ENCODE measurements at regions not wholly inside any gene's neighbourhood (a gene's known extent, or its start where the extent isn't known, plus 50 kb on each side); places are given as distances from the start of the nearest gene placed in this dataset.

- WGBS, 5 donors, result 25 to 38% (median 34%) methylated on average over 4 of the region's 4 CpGs
- Histone ChIP-seq H3K27me3 (no peaks in the 10 kb centered on the region), H3K4me1 (peaks cover 0 to 9% (median 0%) of the 10 kb centered on the region in 4 donors), H3K36me3 (no peaks in the 10 kb centered on the region), H3K27ac (no peak overlapping the region), H3K9me3 (no peaks in the 10 kb centered on the region), H3K4me3 (no peak overlapping the region)
- TF ChIP-seq POLR2AphosphoS5 (IDR thresholded peaks at IDR 0.05), result no peak
- no peak for TF ChIP-seq CTCF (IDR thresholded peaks at IDR 0.05)
- no peak for DNase-seq
- intact Hi-C loops (cut with DNase I; ENCODE audit: low total_unique reads), result no loop called here
These were observed 362.7 kb downstream of the OSTF1 start for GRCh38 chr9:75451045-75451444.

- intact Hi-C loops (cut with DNase I; ENCODE audit: low total_unique reads), result no loop called here
- Histone ChIP-seq H3K4me1 (peaks cover 0 to 9% (median 0%) of the 10 kb centered on the region in 4 donors), H3K27me3 (no peaks in the 10 kb centered on the region), H3K4me3 (no peak overlapping the region), H3K36me3 (no peaks in the 10 kb centered on the region), H3K27ac (no peak overlapping the region), H3K9me3 (no peaks in the 10 kb centered on the region)
- DNase-seq, result no peak
- no peak for TF ChIP-seq POLR2AphosphoS5 (IDR thresholded peaks at IDR 0.05)
- no peak for TF ChIP-seq EP300 (IDR thresholded peaks at IDR 0.05)
These were observed 363.2 kb downstream of the OSTF1 start for GRCh38 chr9:75451505-75451904.

- no peak overlapping the region for H3K4me3 ChIP-seq
- 51 to 83% (median 69%) methylated on average over 2 of the region's 2 CpGs for WGBS, 5 donors
- H3K4me1 ChIP-seq, result peaks cover 0 to 9% (median 0%) of the 10 kb centered on the region in 4 donors
- intact Hi-C loops (cut with DNase I; ENCODE audit: low total_unique reads), result no loop called here
- no peaks in the 10 kb centered on the region for H3K36me3 ChIP-seq
- no peaks in the 10 kb centered on the region for H3K27me3 ChIP-seq
- DNase-seq, result no peak
- H3K27ac ChIP-seq, result no peak overlapping the region
- H3K9me3 ChIP-seq, result no peaks in the 10 kb centered on the region
- TF ChIP-seq POLR2A (IDR thresholded peaks at IDR 0.05), result no peak
These were observed 364.2 kb downstream of the OSTF1 start for GRCh38 chr9:75452512-75452911.

- H3K4me1 ChIP-seq, result peaks cover 0 to 9% (median 0%) of the 10 kb centered on the region in 4 donors
- DNase-seq, result no peak
- H3K4me3 ChIP-seq, result no peak overlapping the region
- no peak overlapping the region for H3K27ac ChIP-seq
- H3K9me3 ChIP-seq, result no peaks in the 10 kb centered on the region
- H3K27me3 ChIP-seq, result no peaks in the 10 kb centered on the region
- no peak for TF ChIP-seq POLR2AphosphoS5 (IDR thresholded peaks at IDR 0.05)
- TF ChIP-seq EP300 (IDR thresholded peaks at IDR 0.05), result no peak
- TF ChIP-seq POLR2A (IDR thresholded peaks at IDR 0.05), result no peak
- no peak for TF ChIP-seq CTCF (IDR thresholded peaks at IDR 0.05)
- 58 to 77% (median 66%) methylated on average over 1 to 2 of the region's 2 CpGs for WGBS, 5 donors
- no peaks in the 10 kb centered on the region for H3K36me3 ChIP-seq
- intact Hi-C loops (cut with DNase I; ENCODE audit: low total_unique reads), result no loop called here
These were observed 365.7 kb downstream of the OSTF1 start for GRCh38 chr9:75454043-75454442.

GRCh38 chr9:75454891-75455290, 366.6 kb downstream of the OSTF1 start:
- H3K27ac ChIP-seq, result no peak overlapping the region
- 94 to 96% (median 95%) methylated on average over 2 of the region's 2 CpGs for WGBS, 5 donors
- no peak for DNase-seq
- no peak overlapping the region for H3K4me3 ChIP-seq
- intact Hi-C loops (cut with DNase I; ENCODE audit: low total_unique reads), result no loop called here
- no peaks in the 10 kb centered on the region for H3K27me3 ChIP-seq
- no peaks in the 10 kb centered on the region for H3K36me3 ChIP-seq
- no peaks in the 10 kb centered on the region for H3K9me3 ChIP-seq
- TF ChIP-seq CTCF (IDR thresholded peaks at IDR 0.05), result no peak
- TF ChIP-seq POLR2AphosphoS5 (IDR thresholded peaks at IDR 0.05), result no peak
- no peak for TF ChIP-seq EP300 (IDR thresholded peaks at IDR 0.05)
- no peak for TF ChIP-seq POLR2A (IDR thresholded peaks at IDR 0.05)
- H3K4me1 ChIP-seq, result peaks cover 0 to 9% (median 0%) of the 10 kb centered on the region in 4 donors

Data from stomach (tissue), 8 donors.